ENCODE measurements at regions not wholly inside any gene's neighbourhood (a gene's known extent, or its start where the extent isn't known, plus 50 kb on each side); places are given as distances from the start of the nearest gene placed in this dataset.

DNA sequence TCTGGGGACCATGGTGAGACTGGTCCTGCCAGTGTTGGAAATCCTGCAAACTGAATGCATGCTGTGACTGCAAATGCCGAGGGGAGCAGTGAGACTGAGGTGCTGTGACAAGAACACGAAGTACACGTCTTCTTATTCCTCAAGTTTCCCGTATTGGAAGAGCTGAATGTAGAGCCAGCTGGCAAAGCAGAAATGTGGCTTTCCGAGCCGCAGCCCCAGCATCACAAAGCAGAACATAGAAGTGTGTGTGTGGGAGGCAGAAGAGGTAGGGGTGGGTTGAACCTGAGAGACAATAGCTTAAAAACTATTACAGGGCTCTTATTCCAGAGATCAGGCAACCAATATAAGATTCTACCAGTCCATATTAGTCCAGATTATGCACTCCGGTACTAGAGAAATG lies 98.8 kb downstream of the CARTPT start:
- TF ChIP-seq, protein P1, sequence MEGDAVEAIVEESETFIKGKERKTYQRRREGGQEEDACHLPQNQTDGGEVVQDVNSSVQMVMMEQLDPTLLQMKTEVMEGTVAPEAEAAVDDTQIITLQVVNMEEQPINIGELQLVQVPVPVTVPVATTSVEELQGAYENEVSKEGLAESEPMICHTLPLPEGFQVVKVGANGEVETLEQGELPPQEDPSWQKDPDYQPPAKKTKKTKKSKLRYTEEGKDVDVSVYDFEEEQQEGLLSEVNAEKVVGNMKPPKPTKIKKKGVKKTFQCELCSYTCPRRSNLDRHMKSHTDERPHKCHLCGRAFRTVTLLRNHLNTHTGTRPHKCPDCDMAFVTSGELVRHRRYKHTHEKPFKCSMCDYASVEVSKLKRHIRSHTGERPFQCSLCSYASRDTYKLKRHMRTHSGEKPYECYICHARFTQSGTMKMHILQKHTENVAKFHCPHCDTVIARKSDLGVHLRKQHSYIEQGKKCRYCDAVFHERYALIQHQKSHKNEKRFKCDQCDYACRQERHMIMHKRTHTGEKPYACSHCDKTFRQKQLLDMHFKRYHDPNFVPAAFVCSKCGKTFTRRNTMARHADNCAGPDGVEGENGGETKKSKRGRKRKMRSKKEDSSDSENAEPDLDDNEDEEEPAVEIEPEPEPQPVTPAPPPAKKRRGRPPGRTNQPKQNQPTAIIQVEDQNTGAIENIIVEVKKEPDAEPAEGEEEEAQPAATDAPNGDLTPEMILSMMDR (conservative IDR thresholded peaks at IDR 0.05 in 1 of 2, IDR thresholded peaks at IDR 0.05 in 1 of 2; ENCODE audit: low read depth in 1 of 2, low read length in 2 of 2), result no peak
- TF ChIP-seq EZH2 (IDR thresholded peaks at IDR 0.05; ENCODE audit: low read length, missing control alignments), result no peak
